Loucy (cell line): ENCODE measurements at regions not wholly inside any gene's neighbourhood (a gene's known extent, or its start where the extent isn't known, plus 50 kb on each side); places are given as distances from the start of the nearest gene placed in this dataset.

Experiments
- H2AFZ ChIP-seq: fragments of 200-600 bp; sonication (generic); 2 replicates; pipeline ENCODE4 v1.6.0; 2016; ENCODE audit warnings: antibody characterized with exemption, mild to moderate bottlenecking, low read length, moderate library complexity
- H3F3A ChIP-seq: fragments of 200-600 bp; 2 replicates; pipeline ENCODE4 v1.6.0; 2016; ENCODE audit warnings: antibody characterized with exemption, low read depth, mild to moderate bottlenecking
- H3K27me3 ChIP-seq: fragments of 200-600 bp; sonication (generic); 2 replicates; pipeline ENCODE4 v1.6.1; 2014; ENCODE audit warnings: low read length, mild to moderate bottlenecking; ENCODE audit not compliant: insufficient read depth, poor library complexity, severe bottlenecking
- H3K36me3 ChIP-seq: fragments of 200-600 bp; sonication (generic); 2 replicates; pipeline ENCODE4 v1.6.1; 2016; ENCODE audit warnings: low read length; ENCODE audit not compliant: insufficient read depth
- H3K4me1 ChIP-seq: fragments of 200-600 bp; sonication (generic); 2 replicates; pipeline ENCODE4 v1.5.1; 2014; ENCODE audit warnings: low read length, mild to moderate bottlenecking; ENCODE audit not compliant: insufficient read depth, poor library complexity, severe bottlenecking
- H3K4me2 ChIP-seq: fragments of 200-600 bp; sonication (generic); 2 replicates; pipeline ENCODE4 v1.6.0; 2014; ENCODE audit warnings: antibody characterized with exemption, low read length, low read depth, mild to moderate bottlenecking; ENCODE audit not compliant: poor library complexity, severe bottlenecking
- H3K4me3 ChIP-seq: fragments of 200-600 bp; sonication (generic); 2 replicates; pipeline ENCODE4 v1.5.1; 2014; ENCODE audit warnings: low read length, mild to moderate bottlenecking, mixed read lengths; ENCODE audit not compliant: poor library complexity, severe bottlenecking
- H3K79me2 ChIP-seq: fragments of 200-600 bp; sonication (generic); 2 replicates; pipeline ENCODE4 v1.6.1; 2014; ENCODE audit warnings: low read length; ENCODE audit not compliant: insufficient read depth
- H3K9ac ChIP-seq: fragments of 200-600 bp; sonication (generic); 2 replicates; pipeline ENCODE4 v1.6.0; 2014; ENCODE audit warnings: mild to moderate bottlenecking, low read depth, low read length, moderate library complexity; ENCODE audit not compliant: poor library complexity, severe bottlenecking
- H3K9me2 ChIP-seq: fragments of 200-600 bp; sonication (generic); replicated peaks from 2 replicates; pipeline ENCODE4 v1.6.1; 2016; ENCODE audit warnings: low read depth, low read length, mixed read lengths
- H3K9me3 ChIP-seq: fragments of 200-600 bp; sonication (generic); 2 replicates; pipeline ENCODE4 v1.6.1; 2014; ENCODE audit warnings: mild to moderate bottlenecking, antibody characterized with exemption, low read length, low read depth; ENCODE audit not compliant: insufficient read depth
- H4K20me1 ChIP-seq: fragments of 200-600 bp; sonication (generic); 2 replicates; pipeline ENCODE4 v1.6.0; 2014; ENCODE audit warnings: antibody characterized with exemption, low read length, mild to moderate bottlenecking; ENCODE audit not compliant: insufficient read depth, poor library complexity, severe bottlenecking
- EZH2phosphoT487 ChIP-seq: fragments of 200-600 bp; IDR thresholded peaks from 2 replicates; pipeline ENCODE4 v1.6.1; 2018; ENCODE audit warnings: antibody characterized with exemption, mild to moderate bottlenecking, moderate library complexity, borderline replicate concordance
- TF ChIP-seq, protein P1 (sequence below): fragments of 200-600 bp; sonication (generic); conservative IDR thresholded peaks from 2 replicates; pipeline ENCODE4 v1.5.1; 2014; ENCODE audit warnings: mild to moderate bottlenecking, antibody characterized with exemption, low read length

DNA sequence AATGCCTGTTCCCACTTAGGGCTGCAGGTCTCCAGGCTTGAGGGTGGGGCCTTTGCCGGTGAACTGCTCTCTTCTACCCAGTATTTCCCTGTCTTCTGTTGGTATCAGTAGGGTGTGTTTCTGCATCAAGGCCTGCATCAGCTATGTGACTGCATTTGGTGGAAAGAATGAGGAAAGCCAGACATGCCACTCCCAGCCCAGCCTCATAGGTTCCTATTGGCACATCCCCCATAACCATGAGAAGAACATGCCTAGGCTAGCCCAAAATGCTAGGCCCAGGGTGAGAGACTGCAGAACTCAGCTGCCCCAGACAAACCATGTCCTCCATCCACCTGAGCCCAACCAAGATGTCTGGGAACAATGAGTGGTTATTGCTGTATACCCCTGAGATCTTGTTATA lies 380.3 kb upstream of the ADARB2 start:
- no peaks in the 10 kb centered on the region for H4K20me1 ChIP-seq
- no peak overlapping the region for H3K9ac ChIP-seq
- H3K36me3 ChIP-seq = no peaks in the 10 kb centered on the region
- H3K9me3 ChIP-seq = no peaks in the 10 kb centered on the region
- H3K4me2 ChIP-seq = no peak overlapping the region
- no peak overlapping the region for H2AFZ ChIP-seq
- TF ChIP-seq EZH2phosphoT487 = no peak
- H3K4me3 ChIP-seq = no peak overlapping the region
- no peaks in the 10 kb centered on the region for H3K27me3 ChIP-seq
- H3F3A ChIP-seq = no peaks in the 10 kb centered on the region
- H3K79me2 ChIP-seq = no peaks in the 10 kb centered on the region
- no peaks in the 10 kb centered on the region for H3K9me2 ChIP-seq
- no peaks in the 10 kb centered on the region for H3K4me1 ChIP-seq

DNA sequence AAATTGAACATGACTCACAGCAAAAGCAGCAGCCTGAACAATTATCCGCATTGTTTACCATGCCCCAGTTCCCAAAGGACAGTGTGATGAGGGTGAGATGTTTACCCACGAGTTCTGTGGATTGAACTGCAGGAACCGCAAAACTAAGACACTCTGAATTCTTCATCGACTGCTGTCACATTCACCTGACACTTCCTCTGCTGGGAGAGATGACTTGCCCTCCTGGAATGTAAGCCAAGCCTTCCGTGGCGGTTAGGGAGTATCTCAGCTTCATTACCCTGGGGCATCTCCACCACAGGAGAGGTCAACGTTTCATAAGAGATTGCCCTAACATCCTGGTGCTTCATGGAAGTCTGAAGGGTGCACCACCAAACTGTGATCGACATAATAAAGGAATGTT lies 374.6 kb upstream of the ADARB2 start:
- TF ChIP-seq EZH2phosphoT487 = no peak
- TF ChIP-seq, protein P1, sequence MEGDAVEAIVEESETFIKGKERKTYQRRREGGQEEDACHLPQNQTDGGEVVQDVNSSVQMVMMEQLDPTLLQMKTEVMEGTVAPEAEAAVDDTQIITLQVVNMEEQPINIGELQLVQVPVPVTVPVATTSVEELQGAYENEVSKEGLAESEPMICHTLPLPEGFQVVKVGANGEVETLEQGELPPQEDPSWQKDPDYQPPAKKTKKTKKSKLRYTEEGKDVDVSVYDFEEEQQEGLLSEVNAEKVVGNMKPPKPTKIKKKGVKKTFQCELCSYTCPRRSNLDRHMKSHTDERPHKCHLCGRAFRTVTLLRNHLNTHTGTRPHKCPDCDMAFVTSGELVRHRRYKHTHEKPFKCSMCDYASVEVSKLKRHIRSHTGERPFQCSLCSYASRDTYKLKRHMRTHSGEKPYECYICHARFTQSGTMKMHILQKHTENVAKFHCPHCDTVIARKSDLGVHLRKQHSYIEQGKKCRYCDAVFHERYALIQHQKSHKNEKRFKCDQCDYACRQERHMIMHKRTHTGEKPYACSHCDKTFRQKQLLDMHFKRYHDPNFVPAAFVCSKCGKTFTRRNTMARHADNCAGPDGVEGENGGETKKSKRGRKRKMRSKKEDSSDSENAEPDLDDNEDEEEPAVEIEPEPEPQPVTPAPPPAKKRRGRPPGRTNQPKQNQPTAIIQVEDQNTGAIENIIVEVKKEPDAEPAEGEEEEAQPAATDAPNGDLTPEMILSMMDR = no peak
- Histone ChIP-seq H3K9me2 (no peaks in the 10 kb centered on the region), H3F3A (no peaks in the 10 kb centered on the region), H3K9ac (no peak overlapping the region), H3K4me1 (no peaks in the 10 kb centered on the region), H3K4me3 (no peak overlapping the region), H3K27me3 (no peaks in the 10 kb centered on the region), H2AFZ (no peak overlapping the region), H3K79me2 (no peaks in the 10 kb centered on the region), H3K4me2 (no peak overlapping the region), H3K36me3 (no peaks in the 10 kb centered on the region), H3K9me3 (no peaks in the 10 kb centered on the region), H4K20me1 (no peaks in the 10 kb centered on the region)

DNA sequence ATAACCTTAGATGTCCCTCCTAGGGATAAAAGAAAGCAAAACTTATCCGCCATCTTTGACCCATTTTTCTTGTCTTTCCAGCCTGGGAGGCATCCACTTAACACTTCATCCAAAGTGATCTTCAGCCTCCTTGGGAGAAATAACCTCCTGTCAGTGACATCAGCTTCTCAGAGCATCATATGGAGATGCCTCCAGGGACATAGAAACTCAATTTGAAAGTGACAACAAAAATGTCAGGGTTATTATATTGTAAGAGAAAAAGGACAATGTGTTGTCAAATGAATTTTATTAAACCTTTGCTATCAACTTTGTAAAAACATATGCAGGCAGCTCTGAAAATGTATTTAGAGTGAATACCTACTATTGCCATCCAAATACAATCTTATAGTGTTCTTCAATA lies 371.2 kb upstream of the ADARB2 start:
- Histone ChIP-seq H4K20me1 (no peaks in the 10 kb centered on the region), H3K4me2 (no peak overlapping the region), H2AFZ (no peak overlapping the region), H3K79me2 (no peaks in the 10 kb centered on the region), H3K9ac (no peak overlapping the region), H3K9me2 (no peaks in the 10 kb centered on the region), H3K27me3 (no peaks in the 10 kb centered on the region), H3K36me3 (no peaks in the 10 kb centered on the region), H3K4me3 (no peak overlapping the region), H3F3A (no peaks in the 10 kb centered on the region), H3K9me3 (no peaks in the 10 kb centered on the region), H3K4me1 (no peaks in the 10 kb centered on the region)
- TF ChIP-seq EZH2phosphoT487 = no peak
- TF ChIP-seq, protein P1 = no peak

DNA sequence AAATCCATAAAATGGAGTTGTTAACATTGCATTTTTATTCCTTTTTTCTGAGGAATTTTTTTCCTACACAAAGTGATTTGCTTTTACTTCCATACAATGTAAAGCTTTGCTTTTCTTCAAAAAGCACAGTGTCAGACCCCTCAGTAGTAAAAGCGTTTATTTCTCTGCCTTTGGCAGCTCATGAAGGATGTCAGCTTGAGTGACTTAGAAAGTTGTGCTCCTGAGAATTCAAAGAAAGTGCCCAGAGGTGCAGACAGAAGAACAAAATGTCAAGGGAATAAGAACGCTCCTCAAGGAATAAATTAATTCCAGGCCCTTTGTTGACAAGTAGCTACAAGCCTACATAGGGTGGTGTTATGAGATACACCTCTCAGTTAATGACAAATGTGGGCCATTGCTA lies 369.3 kb upstream of the ADARB2 start:
- no peak for TF ChIP-seq EZH2phosphoT487
- TF ChIP-seq, protein P1 = no peak
- no peaks in the 10 kb centered on the region for H3K4me1 ChIP-seq
- no peak overlapping the region for H3K4me2 ChIP-seq
- no peak overlapping the region for H3K4me3 ChIP-seq
- H3K9me2 ChIP-seq = no peaks in the 10 kb centered on the region
- H3K79me2 ChIP-seq = no peaks in the 10 kb centered on the region
- no peaks in the 10 kb centered on the region for H3K36me3 ChIP-seq
- H4K20me1 ChIP-seq = no peaks in the 10 kb centered on the region
- no peak overlapping the region for H3K9ac ChIP-seq
- no peaks in the 10 kb centered on the region for H3F3A ChIP-seq
- H2AFZ ChIP-seq = no peak overlapping the region
- no peaks in the 10 kb centered on the region for H3K9me3 ChIP-seq
- H3K27me3 ChIP-seq = no peaks in the 10 kb centered on the region
